ENCODE measurements at regions not wholly inside any gene's neighbourhood (a gene's known extent, or its start where the extent isn't known, plus 50 kb on each side); places are given as distances from the start of the nearest gene placed in this dataset.

DNA sequence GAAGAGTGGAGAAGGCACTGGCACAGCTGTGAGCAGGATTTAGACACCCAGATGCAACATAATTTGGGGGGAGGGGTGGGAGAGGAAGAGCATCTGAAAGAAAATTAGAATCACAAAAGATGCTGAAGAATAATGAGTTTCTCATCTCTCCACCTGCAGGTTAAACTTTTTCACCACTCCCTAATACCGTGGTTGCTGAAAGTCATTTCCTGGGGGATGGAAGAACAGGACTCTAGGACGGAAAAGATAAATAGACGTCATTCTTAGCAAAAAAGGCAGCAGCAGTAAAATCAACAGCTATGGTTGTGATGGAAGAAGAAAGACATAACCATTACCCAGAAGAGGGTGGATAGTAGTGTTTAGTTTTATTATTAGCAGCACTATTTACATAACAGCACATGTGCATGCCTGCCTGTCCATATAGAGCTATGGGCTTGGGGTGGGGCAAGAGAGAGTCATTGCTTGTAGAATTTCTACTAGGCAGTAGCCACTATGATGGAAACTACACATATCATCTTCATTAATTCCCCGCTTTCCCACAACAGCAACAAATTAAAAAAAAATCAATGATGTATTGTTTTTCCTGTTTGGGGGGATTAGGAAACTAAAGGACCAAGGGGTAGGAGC is 212.2 kb downstream of the TRIB2 start:
- no peak for DNase-seq (ENCODE audit: low read depth, low spot score)

DNA sequence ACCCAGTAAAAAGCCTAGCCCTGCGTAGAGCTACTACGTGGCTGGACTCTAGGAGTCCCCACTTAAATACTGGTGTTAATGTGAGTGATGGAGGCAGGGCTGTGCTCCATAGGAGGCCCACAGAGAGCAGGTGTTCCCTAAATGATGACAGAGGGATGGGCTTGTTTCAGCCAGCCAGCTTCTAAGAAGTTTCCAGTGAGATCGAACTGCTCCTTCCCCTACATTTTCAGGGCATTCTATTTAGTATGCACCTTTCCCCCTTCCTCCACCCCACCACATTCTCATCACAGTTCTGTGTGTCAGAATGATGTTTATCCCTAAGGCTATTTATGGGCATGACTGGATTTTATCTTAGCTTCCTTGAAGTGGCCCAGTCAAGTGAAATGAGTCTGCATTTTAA is 213.0 kb downstream of the TRIB2 start:
- no peak for DNase-seq (ENCODE audit: low read depth, low spot score)

DNA sequence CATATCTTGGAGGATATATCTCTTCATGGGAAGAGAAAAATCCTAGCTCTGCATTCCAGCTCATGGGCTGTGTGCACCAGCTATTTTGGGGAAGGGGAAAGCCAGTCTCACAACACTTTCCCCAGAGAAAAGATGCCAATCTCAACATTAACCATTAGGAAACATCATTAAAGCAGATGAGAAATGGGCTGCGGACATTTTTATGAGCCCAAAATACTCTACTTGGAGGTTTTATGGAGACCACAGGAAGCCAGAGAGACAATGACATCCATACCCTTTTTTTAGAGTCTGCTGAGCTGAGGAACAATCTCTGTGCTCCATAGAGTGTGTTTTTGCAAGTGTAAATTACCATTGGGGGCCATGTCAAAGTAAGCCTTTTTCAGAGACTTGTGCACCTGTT is 213.7 kb downstream of the TRIB2 start:
- DNase-seq (ENCODE audit: low read depth, low spot score), result no peak

DNA sequence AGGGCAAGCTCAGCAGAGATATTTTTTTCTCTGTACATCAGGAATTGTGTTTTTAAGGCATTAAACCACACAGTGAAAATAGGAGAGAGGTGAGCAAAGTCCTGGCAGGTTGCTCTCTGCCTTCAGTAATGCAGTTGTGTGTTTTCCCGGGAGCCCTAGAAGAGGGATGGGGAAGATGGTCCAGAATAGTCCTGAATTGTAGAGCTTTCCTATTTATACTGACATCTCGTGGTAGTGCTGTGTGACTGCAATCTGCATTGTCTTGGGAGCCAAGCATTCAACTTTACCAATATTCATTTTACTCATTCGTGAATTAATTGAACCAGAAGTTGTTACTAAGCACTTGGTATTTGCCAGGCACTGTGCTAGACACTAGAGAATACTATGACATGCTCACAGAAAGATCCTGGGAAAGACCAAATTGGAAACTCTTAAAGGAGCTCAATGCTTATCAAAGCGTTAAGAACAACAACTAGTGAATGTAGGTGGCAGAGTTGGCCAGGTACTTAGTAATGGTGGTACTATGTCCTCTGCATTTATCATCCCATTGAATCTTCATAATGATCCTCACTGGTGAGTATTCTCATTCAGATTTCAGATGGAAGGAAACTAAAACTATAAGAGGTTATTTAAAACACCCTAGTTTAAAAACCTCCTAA is 214.6 kb downstream of the TRIB2 start:
- no peak for DNase-seq (ENCODE audit: low read depth, low spot score)

DNA sequence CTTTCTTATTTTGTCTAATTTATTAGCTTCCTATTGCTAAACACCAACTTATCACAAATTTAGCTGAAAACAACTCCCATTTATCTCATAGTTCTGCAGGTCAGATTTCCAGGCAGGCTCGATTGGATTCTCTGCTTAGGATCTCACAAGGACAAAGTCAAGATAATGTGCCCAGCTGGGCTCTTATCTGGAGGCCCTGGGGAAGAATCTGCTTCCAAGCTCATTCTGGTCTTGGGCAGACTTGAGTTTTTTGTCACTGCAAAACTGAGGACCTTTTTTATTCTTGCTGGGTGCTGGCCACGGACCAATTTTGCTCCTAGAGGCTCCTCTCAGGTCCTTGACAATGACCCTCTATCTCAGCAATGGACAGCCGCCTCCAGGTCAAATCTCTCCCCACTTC is 215.5 kb downstream of the TRIB2 start:
- no peak for DNase-seq (ENCODE audit: low read depth, low spot score)

DNA sequence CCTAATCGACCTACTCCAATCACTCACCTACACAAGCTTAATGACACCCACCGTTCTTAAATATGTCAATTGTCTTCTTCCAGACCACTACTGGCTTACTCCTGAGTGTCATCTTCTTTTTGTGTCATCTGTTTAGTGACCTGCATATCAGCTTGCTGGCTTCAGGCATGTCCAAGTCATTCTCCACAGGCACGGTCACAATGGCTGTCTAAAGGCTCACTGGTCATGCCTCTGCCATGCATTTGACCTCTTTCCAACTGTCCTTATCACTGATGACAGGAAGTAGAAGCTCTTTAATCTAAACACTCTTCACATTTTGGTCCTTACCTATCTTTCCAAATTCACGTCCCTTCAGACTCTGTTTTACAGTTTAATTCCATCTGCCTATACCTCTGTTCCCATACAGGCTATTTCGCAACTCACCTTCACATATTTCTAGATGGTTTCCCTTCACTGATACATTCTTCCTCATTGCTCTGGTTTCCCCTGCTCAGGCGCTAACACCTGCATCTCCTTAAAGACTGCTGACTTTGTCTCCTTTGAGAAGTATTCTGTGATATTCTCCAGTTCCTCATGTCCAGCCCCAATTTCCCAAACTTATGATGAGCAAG is 217.5 kb downstream of the TRIB2 start:
- DNase-seq (ENCODE audit: low read depth, low spot score), result no peak

DNA sequence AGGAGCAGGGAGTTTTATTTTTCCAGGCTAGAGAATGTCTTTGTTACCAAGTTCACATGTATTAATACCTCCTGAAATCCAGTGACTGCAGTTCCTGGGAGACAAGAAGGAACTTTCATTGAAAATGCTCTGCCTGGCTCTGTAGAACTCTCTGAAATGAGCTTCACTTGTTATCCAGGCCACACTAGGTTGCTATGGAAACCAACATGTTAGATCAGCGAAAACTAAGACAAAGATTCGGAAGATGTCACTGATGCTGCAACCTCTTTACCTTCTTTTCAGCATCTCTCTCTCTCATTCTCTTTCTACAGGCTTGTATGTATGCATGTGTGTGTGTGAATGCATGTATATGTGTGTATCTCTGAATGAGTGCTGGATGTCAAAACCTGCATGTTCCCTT is 218.5 kb downstream of the TRIB2 start:
- no peak for DNase-seq (ENCODE audit: low read depth, low spot score)

DNA sequence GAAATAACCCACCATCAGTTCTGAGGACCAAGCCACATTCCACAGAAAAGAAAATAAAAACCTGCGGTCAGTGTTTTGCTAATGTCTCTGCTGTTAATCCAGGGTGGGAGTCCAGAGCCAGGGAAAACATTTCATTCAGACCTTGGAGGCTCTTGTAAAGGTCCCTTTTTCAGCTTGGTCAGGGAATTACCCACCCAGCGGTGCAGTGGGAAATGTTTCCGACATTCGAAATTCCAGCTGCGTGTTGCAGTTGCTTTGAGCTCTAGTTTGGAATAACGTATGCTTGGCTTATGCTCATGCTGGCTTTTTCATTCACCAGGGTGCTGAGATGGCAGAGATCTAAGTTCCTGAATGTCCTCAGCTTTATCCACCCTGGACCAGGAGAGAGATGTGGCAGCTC is 219.1 kb downstream of the TRIB2 start:
- no peak for DNase-seq (ENCODE audit: low read depth, low spot score)

DNA sequence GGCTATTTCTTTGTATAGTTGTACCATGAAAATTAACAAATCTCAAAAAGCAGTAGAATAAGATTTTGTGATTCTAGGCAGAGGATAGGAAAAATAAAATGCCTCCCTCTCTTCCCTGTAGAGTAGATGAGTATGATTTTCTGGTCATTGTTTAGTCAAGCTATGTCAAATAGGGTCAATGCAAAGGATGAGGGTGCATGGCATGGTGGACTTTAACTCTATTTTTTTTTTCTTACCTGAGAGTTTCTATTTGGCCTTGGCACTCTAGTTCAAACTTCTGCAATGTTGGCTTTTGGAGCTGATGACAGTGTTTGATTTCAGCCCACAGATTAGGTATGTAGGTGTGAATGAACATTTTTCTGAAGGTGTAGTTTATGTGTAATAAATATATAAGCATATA is 224.5 kb downstream of the TRIB2 start:
- no peak for DNase-seq (ENCODE audit: low read depth, low spot score)

DNA sequence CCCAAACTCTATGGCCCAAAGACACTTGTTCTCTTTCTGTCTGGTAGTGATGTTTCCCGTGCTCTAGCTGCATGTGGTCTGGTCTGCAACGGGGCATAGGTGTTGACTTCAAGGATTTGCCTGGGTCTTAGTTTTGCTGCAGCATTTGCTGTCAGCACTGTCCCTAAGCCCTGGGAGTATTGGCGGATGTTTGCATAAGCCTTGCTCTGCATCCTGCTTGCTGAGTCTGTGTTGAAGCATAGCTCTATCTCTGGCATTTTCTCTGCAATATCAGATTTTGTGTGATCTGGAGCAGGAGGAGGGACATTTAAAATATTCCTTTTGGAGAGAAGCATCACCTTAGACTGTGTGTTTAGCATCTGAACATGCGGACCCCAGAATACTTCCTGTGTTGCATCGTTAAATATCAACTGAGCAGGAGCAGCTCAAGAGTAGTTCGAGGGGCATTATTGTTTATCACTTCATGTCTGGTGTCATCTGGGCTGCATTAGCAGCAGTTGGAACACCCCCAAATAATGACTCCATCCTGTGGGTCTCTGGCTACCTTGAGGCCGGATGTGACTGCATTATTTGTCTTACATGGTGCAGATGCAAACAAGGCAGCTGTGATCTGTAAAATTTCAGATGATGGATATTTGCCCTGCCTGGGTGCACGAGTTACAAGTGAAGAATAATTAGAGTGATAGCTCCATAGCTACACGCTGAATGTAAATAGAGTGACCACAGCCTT is 231.7 kb downstream of the TRIB2 start:
- no peak for DNase-seq (ENCODE audit: low read depth, low spot score)

DNA sequence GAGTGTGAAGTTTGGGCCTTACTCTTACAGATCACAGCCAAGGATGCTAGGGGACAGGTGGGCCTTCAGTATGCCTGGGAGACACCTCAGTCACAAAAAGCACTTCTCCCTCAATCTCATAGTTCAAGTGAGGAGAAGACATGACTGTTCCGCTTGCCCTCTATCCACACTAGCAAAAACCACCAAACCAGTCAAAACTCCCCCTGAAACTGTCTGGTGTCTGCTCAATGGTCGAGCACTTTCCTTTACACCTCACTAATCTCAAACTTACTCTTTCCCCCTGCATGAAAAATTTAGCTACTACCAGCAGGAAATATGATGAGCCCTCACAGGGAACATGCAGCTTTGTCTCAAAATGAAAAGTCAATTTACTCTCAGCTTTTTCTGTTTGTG is 232.2 kb downstream of the TRIB2 start:
- no peak for DNase-seq (ENCODE audit: low read depth, low spot score)

DNA sequence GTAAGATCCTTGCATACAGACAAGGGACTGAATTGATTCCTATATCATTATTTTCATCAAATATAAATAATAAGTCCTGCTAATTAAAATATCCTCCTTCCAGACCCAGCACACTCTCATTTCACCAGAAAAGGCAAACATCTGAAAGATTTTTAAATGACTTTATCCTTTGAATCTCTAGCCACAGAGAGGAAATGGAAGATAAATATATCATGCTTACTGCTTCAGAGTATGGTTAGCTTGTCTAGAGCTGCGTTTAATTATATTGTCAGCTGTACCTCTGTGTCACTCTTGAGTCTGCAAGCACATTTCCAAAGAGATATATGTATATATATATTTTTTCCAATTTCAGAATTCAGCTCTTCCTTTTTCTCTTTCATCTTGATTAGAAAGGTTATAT is 232.7 kb downstream of the TRIB2 start:
- no peak for DNase-seq (ENCODE audit: low read depth, low spot score)

DNA sequence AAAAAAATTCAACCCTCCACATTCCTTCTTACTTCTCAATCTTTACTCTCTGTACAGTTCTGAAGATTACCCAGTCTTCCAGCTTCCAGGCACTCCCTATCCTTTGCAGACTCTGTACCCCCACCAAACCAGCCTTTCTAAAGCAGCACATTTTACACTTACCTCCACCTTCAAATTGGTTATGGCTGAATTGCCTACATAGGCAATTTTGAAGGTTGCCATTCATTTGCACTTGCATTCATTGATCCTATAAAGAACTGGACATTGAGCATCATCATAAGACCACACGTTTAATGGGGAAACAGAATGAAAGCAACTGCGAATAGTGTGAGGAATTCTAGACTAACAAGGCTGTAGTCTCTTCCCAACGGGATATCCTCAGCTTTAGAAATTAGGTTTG is 233.4 kb downstream of the TRIB2 start:
- no peak for DNase-seq (ENCODE audit: low read depth, low spot score)

DNA sequence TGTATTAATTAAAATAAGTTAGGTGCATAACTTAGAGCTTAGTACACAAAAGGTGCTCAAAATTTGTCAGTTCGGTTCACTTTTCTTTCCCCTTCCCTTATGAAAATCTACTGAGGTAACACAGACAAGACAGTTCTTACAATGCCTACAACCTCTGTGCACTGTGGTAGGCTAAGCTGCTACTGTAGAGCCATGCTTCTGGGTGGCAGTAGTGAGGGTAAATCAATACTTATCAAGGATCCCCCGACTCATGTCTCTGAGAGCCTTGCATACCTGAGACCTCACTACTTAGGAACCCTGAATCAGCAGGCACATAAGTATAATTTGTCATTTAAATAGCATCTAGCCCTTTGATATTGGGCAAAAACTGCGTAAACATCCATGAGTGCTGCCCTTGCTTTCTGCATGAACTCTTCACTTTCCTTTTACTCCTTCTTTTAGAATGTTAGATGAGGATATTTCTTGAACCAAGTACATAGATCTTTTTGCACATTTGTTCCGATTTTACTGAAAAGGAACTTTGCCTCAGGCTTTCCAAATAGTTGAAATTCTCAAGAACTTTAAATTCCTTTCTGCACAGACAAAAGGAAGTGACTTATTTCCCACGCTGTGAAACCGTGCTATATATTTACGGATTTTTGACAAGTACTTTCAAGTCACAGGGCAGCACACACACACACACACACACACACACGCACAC is 234.4 kb downstream of the TRIB2 start:
- DNase-seq (ENCODE audit: low read depth, low spot score), result no peak

DNA sequence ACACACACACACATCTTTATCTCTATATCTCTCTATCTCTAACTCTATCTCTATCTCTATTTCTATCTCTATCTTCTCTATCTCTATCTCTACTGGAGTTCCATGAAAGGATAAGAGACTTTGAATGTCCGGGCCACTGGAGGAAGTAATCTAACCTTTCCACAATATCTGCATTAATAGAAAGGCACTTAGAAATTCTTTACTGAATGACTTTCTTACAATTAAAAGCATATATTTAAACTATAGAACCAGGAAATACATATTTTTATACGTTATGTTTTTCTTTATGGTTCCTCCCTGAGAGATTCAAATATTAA is 234.9 kb downstream of the TRIB2 start:
- DNase-seq (ENCODE audit: low read depth, low spot score), result no peak

DNA sequence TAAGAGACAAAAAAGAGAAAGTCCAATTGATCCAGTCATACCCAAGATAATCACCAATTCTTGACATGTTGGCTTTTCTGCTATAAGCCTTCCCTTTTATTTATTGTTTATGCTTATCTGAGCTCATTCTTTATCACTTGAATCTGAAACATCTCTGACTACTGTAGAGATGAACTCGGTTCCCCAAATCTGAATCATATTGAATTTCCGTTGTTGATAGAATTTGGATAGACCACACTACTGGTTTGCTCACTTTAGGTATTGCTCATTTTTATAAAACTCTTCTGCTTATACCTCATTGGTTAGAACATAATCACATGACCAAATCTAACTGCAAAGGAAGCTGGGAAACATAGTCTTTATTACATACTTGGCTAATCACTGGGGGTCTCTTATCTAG is 236.9 kb downstream of the TRIB2 start:
- no peak for DNase-seq (ENCODE audit: low read depth, low spot score)

DNA sequence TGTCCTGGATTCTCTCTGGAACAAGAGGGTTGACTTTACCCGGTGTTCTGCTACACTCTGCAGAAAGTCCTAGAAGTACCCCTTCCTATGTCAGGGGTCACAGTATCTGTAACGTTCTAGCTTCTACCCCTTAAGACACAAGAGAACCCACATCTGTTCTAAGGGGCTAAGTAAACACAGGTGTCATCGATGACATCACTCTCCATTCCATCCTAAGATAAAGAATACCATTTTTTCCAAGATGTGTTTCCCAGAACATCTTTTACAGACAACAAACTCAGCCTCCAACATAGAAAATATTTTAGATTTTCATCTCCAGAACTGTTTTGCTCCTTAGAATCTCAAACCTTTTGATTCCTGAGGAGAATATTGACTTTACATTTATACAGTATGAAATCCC is 239.1 kb downstream of the TRIB2 start:
- DNase-seq (ENCODE audit: low read depth, low spot score), result no peak

DNA sequence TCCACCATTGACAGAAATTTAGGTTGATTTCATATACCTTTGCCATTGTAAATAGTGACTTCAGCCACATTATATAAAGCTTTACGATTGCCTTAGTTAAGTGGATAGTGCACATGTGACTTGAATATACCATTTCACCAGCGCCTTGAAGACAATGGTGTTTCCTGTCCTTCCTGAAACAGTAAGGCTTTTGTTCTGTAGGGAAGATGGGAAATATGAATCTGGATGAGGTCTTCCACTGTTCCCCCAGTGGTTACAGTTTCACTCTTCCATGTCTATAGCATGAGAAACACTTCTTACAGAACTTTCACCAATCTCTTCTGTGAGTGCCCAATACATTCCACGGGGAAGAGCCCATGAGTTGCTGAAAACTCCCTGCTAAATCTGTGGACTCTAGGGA is 240.5 kb downstream of the TRIB2 start:
- DNase-seq (ENCODE audit: low read depth, low spot score), result no peak

DNA sequence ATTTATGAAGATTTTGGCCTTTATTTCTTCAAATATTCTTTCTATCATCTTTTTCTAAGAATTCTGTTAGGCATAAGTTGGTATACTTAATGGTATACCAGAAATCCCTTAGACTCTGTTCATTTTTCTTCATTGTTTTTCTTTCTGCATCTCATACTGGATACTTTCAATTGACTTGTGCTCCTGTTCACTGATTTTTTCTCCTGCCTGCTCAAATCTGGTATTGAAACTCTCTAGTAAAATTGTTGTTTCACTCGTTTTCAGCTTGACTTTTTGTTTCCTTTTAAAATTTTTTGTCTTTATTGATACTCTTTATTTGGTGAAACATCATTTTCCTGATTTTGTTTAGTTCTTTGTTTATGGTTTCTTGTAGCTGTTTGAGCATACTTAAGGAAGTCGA is 243.2 kb downstream of the TRIB2 start:
- no peak for DNase-seq (ENCODE audit: low read depth, low spot score)

DNA sequence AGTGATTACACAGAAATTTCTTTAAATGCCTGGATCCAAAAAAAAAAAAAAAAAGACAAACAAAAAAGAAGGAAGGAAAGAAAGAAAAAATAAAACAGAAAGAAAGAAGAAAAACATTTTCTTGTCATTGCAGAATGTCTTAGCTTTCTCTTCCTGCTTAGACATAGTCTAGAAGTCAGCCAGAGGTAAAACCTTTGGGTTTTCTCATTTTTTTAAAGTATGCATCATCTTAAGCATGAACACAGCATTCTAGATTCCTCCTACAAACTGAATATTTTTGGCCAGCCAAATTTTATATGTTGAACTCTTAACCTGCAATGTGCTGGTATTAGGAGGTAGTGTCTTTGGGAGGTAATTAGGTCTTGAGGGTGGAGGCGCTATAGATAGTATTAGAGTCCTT is 243.9 kb downstream of the TRIB2 start:
- DNase-seq (ENCODE audit: low read depth, low spot score), result no peak

DNA sequence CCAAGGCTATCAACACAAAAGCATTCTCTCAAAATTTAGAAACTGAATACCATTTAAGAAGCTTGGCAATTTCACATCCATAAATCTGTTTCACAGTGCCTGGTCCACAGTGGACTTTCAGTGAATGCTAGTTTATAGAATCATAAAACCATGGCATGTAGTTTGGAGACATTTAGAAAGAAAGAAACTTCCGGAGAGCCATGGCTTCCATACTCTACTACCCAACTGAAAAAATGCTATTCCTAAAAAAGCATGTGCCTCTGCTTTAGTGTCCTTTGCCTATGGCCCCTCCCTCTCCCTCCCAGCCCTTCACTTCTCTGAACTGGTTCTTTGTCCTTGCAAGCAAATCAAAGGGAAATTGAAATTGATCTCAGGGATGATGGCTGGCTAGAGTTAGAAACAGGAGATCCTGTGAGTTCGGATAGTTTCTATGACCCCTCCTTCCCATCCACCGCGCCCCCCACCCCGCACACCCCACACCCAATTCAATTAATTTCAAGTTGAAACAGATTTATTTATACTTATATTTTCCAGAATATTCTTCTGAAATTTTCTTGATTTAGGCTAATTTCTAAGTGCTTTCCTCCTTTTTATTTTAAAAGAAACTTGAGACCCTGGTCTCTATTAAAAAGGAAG is 248.3 kb downstream of the TRIB2 start:
- no peak for DNase-seq (ENCODE audit: low read depth, low spot score)

Data from activated CD4-positive, CD25-positive, alpha-beta regulatory T cell treated with anti-CD3 and anti-CD28 coated beads, Interleukin-2, amount 50 U/mL, for 16 hours (primary cell).